ENCODE measurements at regions not wholly inside any gene's neighbourhood (a gene's known extent, or its start where the extent isn't known, plus 50 kb on each side); places are given as distances from the start of the nearest gene placed in this dataset.

DNA sequence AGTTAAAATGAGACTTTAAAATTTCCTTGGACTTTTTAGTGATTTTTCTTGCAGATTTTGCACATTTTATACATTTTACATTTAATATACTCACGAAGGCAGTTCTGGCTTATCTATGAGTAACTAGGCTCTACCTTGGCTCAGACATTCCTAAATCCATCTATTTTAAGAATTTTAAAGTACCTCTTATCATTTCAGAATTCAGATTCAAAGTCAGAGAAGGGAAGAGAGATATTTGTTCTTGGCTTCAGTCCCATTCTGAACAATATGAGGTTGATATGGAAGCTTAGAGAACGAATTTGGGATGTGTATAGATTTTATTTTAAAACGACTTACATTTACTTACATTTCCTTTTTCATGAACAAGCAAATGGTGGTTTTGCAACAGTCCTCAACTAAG, 230.2 kb downstream of the LMO4 start:
- no TSS peak for BruUV-seq (replicated peaks)
- H3K79me2 ChIP-seq (ENCODE audit: insufficient read depth, low read depth, low read length), result no peaks in the 10 kb centered on the region
- TF ChIP-seq EZH2phosphoT487 (IDR thresholded peaks at IDR 0.05; ENCODE audit: borderline replicate concordance, low read depth, low read length), result no peak
- TF ChIP-seq, protein P1, sequence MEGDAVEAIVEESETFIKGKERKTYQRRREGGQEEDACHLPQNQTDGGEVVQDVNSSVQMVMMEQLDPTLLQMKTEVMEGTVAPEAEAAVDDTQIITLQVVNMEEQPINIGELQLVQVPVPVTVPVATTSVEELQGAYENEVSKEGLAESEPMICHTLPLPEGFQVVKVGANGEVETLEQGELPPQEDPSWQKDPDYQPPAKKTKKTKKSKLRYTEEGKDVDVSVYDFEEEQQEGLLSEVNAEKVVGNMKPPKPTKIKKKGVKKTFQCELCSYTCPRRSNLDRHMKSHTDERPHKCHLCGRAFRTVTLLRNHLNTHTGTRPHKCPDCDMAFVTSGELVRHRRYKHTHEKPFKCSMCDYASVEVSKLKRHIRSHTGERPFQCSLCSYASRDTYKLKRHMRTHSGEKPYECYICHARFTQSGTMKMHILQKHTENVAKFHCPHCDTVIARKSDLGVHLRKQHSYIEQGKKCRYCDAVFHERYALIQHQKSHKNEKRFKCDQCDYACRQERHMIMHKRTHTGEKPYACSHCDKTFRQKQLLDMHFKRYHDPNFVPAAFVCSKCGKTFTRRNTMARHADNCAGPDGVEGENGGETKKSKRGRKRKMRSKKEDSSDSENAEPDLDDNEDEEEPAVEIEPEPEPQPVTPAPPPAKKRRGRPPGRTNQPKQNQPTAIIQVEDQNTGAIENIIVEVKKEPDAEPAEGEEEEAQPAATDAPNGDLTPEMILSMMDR (conservative IDR thresholded peaks at IDR 0.05; ENCODE audit: low read length), result no peak
- no peak for DNase-seq (ENCODE audit: low spot score)
- H3K4me2 ChIP-seq (ENCODE audit: low read length), result no peak overlapping the region
- intact Hi-C loops (cut with micrococcal nuclease; ENCODE audit: unreplicated experiment), result no loop called here
- H3K27ac ChIP-seq (ENCODE audit: low read depth, low read length, poor library complexity, severe bottlenecking), result no peak overlapping the region
- H2AFZ ChIP-seq (ENCODE audit: low read length), result no peak overlapping the region
- H3K4me3 ChIP-seq (ENCODE audit: low read depth, low read length, poor library complexity, severe bottlenecking), result no peak overlapping the region
- CTCF ChIA-PET (ENCODE audit: unreplicated experiment), result no interaction called here
- POLR2A ChIA-PET, result no interaction called here
- no peaks in the 10 kb centered on the region for H3K9me3 ChIP-seq (ENCODE audit: low read length)
- no peaks in the 10 kb centered on the region for H3K36me3 ChIP-seq (ENCODE audit: insufficient read depth, low read length)
- H3K4me1 ChIP-seq (ENCODE audit: insufficient read depth, low read length, poor library complexity, severe bottlenecking), result no peaks in the 10 kb centered on the region
- no peaks in the 10 kb centered on the region for H4K20me1 ChIP-seq (ENCODE audit: insufficient read depth, low read length)
- no peaks in the 10 kb centered on the region for H3K9me2 ChIP-seq (ENCODE audit: insufficient read depth, low read length)

DNA sequence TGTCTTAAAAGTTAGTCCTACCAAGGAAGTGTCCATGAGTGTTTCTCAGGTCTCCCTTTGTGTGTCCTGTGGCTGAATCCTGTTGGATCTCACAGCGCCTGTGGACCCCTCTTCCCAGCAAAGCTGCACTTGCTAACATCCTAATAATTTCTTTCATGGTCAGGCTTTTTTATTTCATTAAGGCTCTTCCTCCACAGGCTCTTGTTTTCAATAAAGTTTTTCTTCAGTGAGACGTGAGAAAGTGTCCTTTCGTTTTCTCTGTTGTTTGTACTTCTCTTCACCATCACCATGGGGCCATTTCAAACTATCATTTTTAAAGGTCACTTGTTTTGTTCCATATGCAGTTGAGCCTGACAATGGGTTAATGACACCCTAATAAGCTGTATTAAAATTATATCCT, 231.5 kb downstream of the LMO4 start:
- CTCF ChIA-PET (ENCODE audit: unreplicated experiment), result no interaction called here

DNA sequence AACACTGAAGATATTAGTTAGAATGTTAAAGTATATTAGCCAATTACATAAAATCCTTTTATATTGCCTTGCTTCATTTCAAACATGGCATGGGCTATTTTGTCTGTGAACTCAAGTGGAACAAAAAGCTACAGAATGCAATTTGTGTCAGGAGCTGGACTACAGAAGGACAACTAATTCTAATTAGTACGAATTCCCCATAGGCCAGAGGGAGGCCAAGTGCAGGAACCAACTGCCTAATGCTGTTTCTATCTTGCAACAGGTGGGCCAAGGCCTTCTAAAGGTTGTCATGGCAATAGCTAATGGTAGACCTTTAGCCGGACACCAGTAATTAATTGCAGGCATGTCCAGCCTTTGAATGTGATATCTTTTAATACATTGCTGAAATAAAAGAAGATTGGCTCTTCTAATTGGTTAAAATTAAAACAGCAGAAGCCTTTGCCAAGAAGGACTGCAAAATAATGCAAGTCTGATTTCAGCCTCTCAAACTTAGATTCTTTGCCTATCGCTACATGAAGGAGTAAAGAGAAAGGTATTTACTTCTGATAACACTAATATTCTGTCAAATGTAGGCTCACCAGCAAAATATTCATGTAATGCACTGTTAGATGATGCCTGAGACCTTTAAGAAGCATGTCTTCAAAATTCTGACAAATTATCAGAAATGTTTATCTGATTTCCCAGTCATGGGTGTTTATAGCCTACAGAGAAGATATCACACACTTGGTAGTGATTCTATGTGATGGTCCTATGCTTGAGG, 232.1 kb downstream of the LMO4 start:
- no peaks in the 10 kb centered on the region for H3K9me2 ChIP-seq (ENCODE audit: insufficient read depth, low read length)
- no peaks in the 10 kb centered on the region for H3K79me2 ChIP-seq (ENCODE audit: insufficient read depth, low read depth, low read length)
- no peaks in the 10 kb centered on the region for H4K20me1 ChIP-seq (ENCODE audit: insufficient read depth, low read length)
- H3K9me3 ChIP-seq (ENCODE audit: low read length), result no peaks in the 10 kb centered on the region
- ChIA-PET CTCF (ENCODE audit: unreplicated experiment) (no interaction called here), POLR2A (interaction anchor here (0.6 to 1.1 kb wide), 2 partner anchors 235 to 856 kb away, joined by 3 read pairs; no protein-coding TSS in a partner anchor)
- H3K4me1 ChIP-seq (ENCODE audit: insufficient read depth, low read length, poor library complexity, severe bottlenecking), result no peaks in the 10 kb centered on the region
- H3K4me2 ChIP-seq (ENCODE audit: low read length), result no peak overlapping the region
- no peaks in the 10 kb centered on the region for H3K36me3 ChIP-seq (ENCODE audit: insufficient read depth, low read length)
- BruUV-seq (replicated peaks), result no TSS peak
- no peak overlapping the region for H2AFZ ChIP-seq (ENCODE audit: low read length)
- no peak for DNase-seq (ENCODE audit: low spot score)
- intact Hi-C loops (cut with micrococcal nuclease; ENCODE audit: unreplicated experiment), result no loop called here
- H3K27ac ChIP-seq (ENCODE audit: low read depth, low read length, poor library complexity, severe bottlenecking), result no peak overlapping the region
- H3K4me3 ChIP-seq (ENCODE audit: low read depth, low read length, poor library complexity, severe bottlenecking), result no peak overlapping the region
- TF ChIP-seq, protein P1 (conservative IDR thresholded peaks at IDR 0.05; ENCODE audit: low read length), result no peak
- no peak for TF ChIP-seq EZH2phosphoT487 (IDR thresholded peaks at IDR 0.05; ENCODE audit: borderline replicate concordance, low read depth, low read length)

More for the DNA sequence above, 231.5 kb downstream of the LMO4 start:
- Histone ChIP-seq H3K36me3 (ENCODE audit: insufficient read depth, low read length) (no peaks in the 10 kb centered on the region), H3K27ac (ENCODE audit: low read depth, low read length, poor library complexity, severe bottlenecking) (no peak overlapping the region), H3K79me2 (ENCODE audit: insufficient read depth, low read depth, low read length) (no peaks in the 10 kb centered on the region), H3K9me2 (ENCODE audit: insufficient read depth, low read length) (no peaks in the 10 kb centered on the region), H3K4me3 (ENCODE audit: low read depth, low read length, poor library complexity, severe bottlenecking) (no peak overlapping the region), H4K20me1 (ENCODE audit: insufficient read depth, low read length) (no peaks in the 10 kb centered on the region), H3K4me2 (ENCODE audit: low read length) (no peak overlapping the region), H3K4me1 (ENCODE audit: insufficient read depth, low read length, poor library complexity, severe bottlenecking) (no peaks in the 10 kb centered on the region), H3K9me3 (ENCODE audit: low read length) (no peaks in the 10 kb centered on the region), H2AFZ (ENCODE audit: low read length) (no peak overlapping the region)
- intact Hi-C loops (cut with micrococcal nuclease; ENCODE audit: unreplicated experiment), result no loop called here
- TF ChIP-seq, protein P1 (conservative IDR thresholded peaks at IDR 0.05; ENCODE audit: low read length), result no peak
- no peak for DNase-seq (ENCODE audit: low spot score)
- no TSS peak for BruUV-seq (replicated peaks)
- POLR2A ChIA-PET, result no interaction called here

Data from OCI-LY7 (cell line).